Endometrium (tissue), 2 donors: ENCODE measurements at regions not wholly inside any gene's neighbourhood (a gene's known extent, or its start where the extent isn't known, plus 50 kb on each side); places are given as distances from the start of the nearest gene placed in this dataset.

ENCODE experiments used
- FAIRE-seq: peaks from 2 replicates; lab custom pipeline; 2012; peaks lifted over from hg19 to GRCh38; lab: Jason Lieb, UNC
- donor health status: control.
- donor health status: control.

DNA sequence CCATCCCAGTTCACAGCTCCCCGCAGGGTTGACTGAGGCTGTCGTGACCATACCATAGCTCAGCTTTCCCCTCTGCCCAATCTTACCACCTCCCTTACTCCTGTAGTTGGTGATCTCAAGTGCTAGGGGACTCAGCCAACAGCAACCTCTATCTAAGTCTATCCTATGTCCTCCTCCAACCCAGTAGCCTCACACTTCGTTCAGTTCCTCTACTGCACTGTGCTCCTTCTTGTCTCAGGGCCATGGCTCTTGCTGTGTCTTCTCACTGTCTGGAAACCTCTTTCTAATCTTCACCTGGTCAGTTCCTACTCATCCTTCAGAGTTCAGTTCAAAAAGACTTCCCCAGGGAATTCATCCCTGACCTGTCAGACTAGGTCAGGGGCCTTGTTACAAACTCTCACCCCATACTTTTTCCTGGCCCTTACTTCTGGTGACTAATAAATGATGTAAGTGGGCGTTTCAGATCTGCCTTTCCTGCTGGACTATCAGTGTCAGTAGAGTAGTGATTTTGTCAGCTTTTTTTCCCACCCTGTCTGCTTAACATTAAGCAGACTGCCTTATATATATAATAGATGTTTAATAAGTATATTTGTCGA is 53.6 kb upstream of the NR3C1 start:
- no peak for FAIRE-seq

- no peak for FAIRE-seq
These were observed 51.5 kb upstream of the NR3C1 start for GRCh38 chr5:143454936-143455516.

- no peak for FAIRE-seq
These were observed 50.2 kb upstream of the NR3C1 start for GRCh38 chr5:143453720-143454119.
